Common myeloid progenitor, CD34-positive (primary cell): ENCODE measurements at regions not wholly inside any gene's neighbourhood (a gene's known extent, or its start where the extent isn't known, plus 50 kb on each side); places are given as distances from the start of the nearest gene placed in this dataset.

Source experiments
- CTCF ChIA-PET: fragments of 350-600 bp; sonication (Branson Sonifier 250); formaldehyde crosslinking; loops from one replicate; lab custom pipeline; 2021; ENCODE audit warnings: antibody characterized with exemption; lab: Charles Lee
- POLR2A ChIA-PET: fragments of 350-600 bp; sonication (Branson Sonifier 250); formaldehyde crosslinking; loops from one replicate; lab custom pipeline; 2021; ENCODE audit warnings: antibody characterized with exemption; lab: Charles Lee
- DNase-seq, 3 donors: peaks; one replicate each; pipeline versions ENCODE4 v3.0.0 to v3.0.0-alpha.2; 2013
- H3K27ac ChIP-seq, 2 experiments: 1 replicate in 1 of 2; 2 replicates in 1 of 2; pipeline ENCODE4 v1.7.0; 2013; ENCODE audit warnings: inconsistent platforms in 2 of 2, low read length in 2 of 2, mild to moderate bottlenecking in 2 of 2, low read depth in 1 of 2, moderate library complexity in 1 of 2; ENCODE audit not compliant: severe bottlenecking in 2 of 2, insufficient read depth in 1 of 2, poor library complexity in 1 of 2
- H3K27me3 ChIP-seq, 5 experiments: replicated peaks in 2 of 5; 1 replicate in 3 of 5; 2 replicates in 2 of 5; pipeline versions ENCODE4 v1.6.1 to v1.7.0; 2013; ENCODE audit warnings: low read length in 4 of 5, mild to moderate bottlenecking in 2 of 5, moderate library complexity in 2 of 5, inconsistent platforms in 1 of 5; ENCODE audit not compliant: insufficient read depth in 5 of 5, control insufficient read depth in 4 of 5
- H3K36me3 ChIP-seq, 4 experiments: 1 replicate in 2 of 4; 2 replicates in 2 of 4; pipeline versions ENCODE4 v1.6.1 to v1.7.0; 2013; ENCODE audit warnings: low read length in 3 of 4, control low read depth in 1 of 4, mild to moderate bottlenecking in 1 of 4; ENCODE audit not compliant: control insufficient read depth in 4 of 4, insufficient read depth in 4 of 4
- H3K4me1 ChIP-seq, 4 experiments: 1 replicate in 3 of 4; 2 replicates in 1 of 4; pipeline versions ENCODE4 v1.6.1 to v1.7.1; 2013; ENCODE audit warnings: low read length in 3 of 4, mild to moderate bottlenecking in 3 of 4, control low read depth in 1 of 4, inconsistent platforms in 1 of 4, moderate library complexity in 1 of 4; ENCODE audit not compliant: control insufficient read depth in 4 of 4, insufficient read depth in 4 of 4; ENCODE audit errors: control extremely low read depth in 1 of 4
- H3K4me3 ChIP-seq, 7 experiments: 1 replicate in 4 of 7; 2 replicates in 3 of 7; pipeline versions ENCODE4 v1.5.1 to v1.7.0; 2013; ENCODE audit warnings: mild to moderate bottlenecking in 7 of 7, low read length in 6 of 7, moderate library complexity in 6 of 7, inconsistent platforms in 2 of 7, low read depth in 2 of 7, control low read depth in 1 of 7; ENCODE audit not compliant: insufficient read depth in 4 of 7, control insufficient read depth in 1 of 7; ENCODE audit errors: extremely low read depth in 1 of 7
- H3K9me3 ChIP-seq, 5 experiments: 1 replicate in 4 of 5; 2 replicates in 1 of 5; pipeline versions ENCODE4 v1.6.1 to v1.7.1; 2013; ENCODE audit warnings: low read length in 4 of 5, mild to moderate bottlenecking in 2 of 5, inconsistent platforms in 1 of 5, low read depth in 1 of 5, moderate library complexity in 1 of 5; ENCODE audit not compliant: control insufficient read depth in 4 of 5, insufficient read depth in 2 of 5; ENCODE audit errors: control extremely low read depth in 1 of 5
- WGBS: methylation state at CpG from one replicate; pipeline ENCODE4 v1.1.5; 2013; ENCODE audit not compliant: insufficient coverage; 5-methylcytosine and 5-hydroxymethylcytosine counted together

- Histone ChIP-seq H3K27ac (no peak overlapping the region), H3K4me1 (no peaks in the 10 kb centered on the region), H3K36me3 (no peaks in the 10 kb centered on the region), H3K27me3 (no peaks in the 10 kb centered on the region), H3K4me3 (peak overlapping the region in 1 of 7 experiments; percentile 4), H3K9me3 (peaks cover 0 to 3% (median 0%) of the 10 kb centered on the region in 5 experiments)
- POLR2A ChIA-PET, result no interaction called here
- CTCF ChIA-PET, result no interaction called here
- no peak for DNase-seq
- WGBS, result 100% methylated on average over 2 of the region's 4 CpGs
Observed at GRCh38 chr1:82836973-82837680, 1036.4 kb downstream of the ADGRL2 start.

GRCh38 chr1:82836213-82836972 lies 1035.7 kb downstream of the ADGRL2 start:
- Histone ChIP-seq H3K36me3 (no peaks in the 10 kb centered on the region), H3K27me3 (no peaks in the 10 kb centered on the region), H3K27ac (no peak overlapping the region), H3K4me1 (no peaks in the 10 kb centered on the region), H3K4me3 (no peak overlapping the region), H3K9me3 (peaks cover 0 to 3% (median 0%) of the 10 kb centered on the region in 5 experiments)
- POLR2A ChIA-PET, result no interaction called here
- CTCF ChIA-PET, result no interaction called here
- DNase-seq, result peak in 1 of 3 donors; percentile 1
- WGBS, result 100% methylated on average over 2 of the region's 7 CpGs

- H3K36me3 ChIP-seq, result no peaks in the 10 kb centered on the region
- POLR2A ChIA-PET, result no interaction called here
- DNase-seq, result no peak
Observed at GRCh38 chr1:82830690-82831380, 1030.1 kb downstream of the ADGRL2 start.

GRCh38 chr1:82829527-82829926 lies 1028.8 kb downstream of the ADGRL2 start:
- no CpG with 5 or more reads among the region's 1 CpG for WGBS
- Histone ChIP-seq H3K4me3 (no peak overlapping the region), H3K36me3 (no peaks in the 10 kb centered on the region), H3K9me3 (peaks cover 0 to 3% (median 0%) of the 10 kb centered on the region in 5 experiments), H3K4me1 (no peaks in the 10 kb centered on the region), H3K27me3 (no peaks in the 10 kb centered on the region), H3K27ac (no peak overlapping the region)
- ChIA-PET POLR2A (no interaction called here), CTCF (interaction anchor here (1.3 kb wide), 1 partner anchor 18 kb away, joined by 4 read pairs; no protein-coding TSS in a partner anchor)
- DNase-seq, result no peak

More at GRCh38 chr1:82830690-82831380, 1030.1 kb downstream of the ADGRL2 start:
- H3K4me3 ChIP-seq, result no peak overlapping the region
- CTCF ChIA-PET, result no interaction called here
- H3K27me3 ChIP-seq, result no peaks in the 10 kb centered on the region
- WGBS, result 93% methylated on average over 6 of the region's 6 CpGs
- no peak overlapping the region for H3K27ac ChIP-seq
- H3K4me1 ChIP-seq, result no peaks in the 10 kb centered on the region
- H3K9me3 ChIP-seq, result peaks cover 0 to 3% (median 0%) of the 10 kb centered on the region in 5 experiments

- DNase-seq, result no peak
- ChIA-PET CTCF (no interaction called here), POLR2A (interaction anchor here (0.5 kb wide), 1 partner anchor 19 kb away, joined by 3 read pairs; no protein-coding TSS in a partner anchor)
- H3K27ac ChIP-seq, result no peak overlapping the region
- H3K36me3 ChIP-seq, result no peaks in the 10 kb centered on the region
- no CpG with 5 or more reads among the region's 3 CpGs for WGBS
- no peaks in the 10 kb centered on the region for H3K9me3 ChIP-seq
- no peaks in the 10 kb centered on the region for H3K27me3 ChIP-seq
- H3K4me3 ChIP-seq, result no peak overlapping the region
- no peaks in the 10 kb centered on the region for H3K4me1 ChIP-seq
Observed at GRCh38 chr1:82823876-82824275, 1023.1 kb downstream of the ADGRL2 start.

GRCh38 chr1:82820816-82821215 lies 1020.1 kb downstream of the ADGRL2 start:
- Histone ChIP-seq H3K9me3 (no peaks in the 10 kb centered on the region), H3K27ac (no peak overlapping the region), H3K4me1 (no peaks in the 10 kb centered on the region), H3K27me3 (no peaks in the 10 kb centered on the region), H3K4me3 (no peak overlapping the region), H3K36me3 (no peaks in the 10 kb centered on the region)
- CTCF ChIA-PET, result no interaction called here
- POLR2A ChIA-PET, result no interaction called here
- DNase-seq, result no peak
- WGBS, result 60% methylated on average over 1 of the region's 3 CpGs
